ENCODE measurements at regions not wholly inside any gene's neighbourhood (a gene's known extent, or its start where the extent isn't known, plus 50 kb on each side); places are given as distances from the start of the nearest gene placed in this dataset.
"Not testable (repeated sequence)": the region's sequence is repeated elsewhere in the genome, so short reads cannot be mapped to it uniquely, and the experiment has no call there.

- WGBS (ENCODE audit: insufficient coverage): 93% methylated on average over 2 of the region's 2 CpGs
- H2AFZ ChIP-seq (ENCODE audit: insufficient read depth, low read depth, low read length, poor library complexity, severe bottlenecking): no peak overlapping the region
- no peak overlapping the region for H3K27ac ChIP-seq (ENCODE audit: low read length in 2 of 2)
- peaks cover 4% of the 10 kb centered on the region for H3K9me3 Mint-ChIP-seq (ENCODE audit: insufficient read depth)
- no peak for DNase-seq
- peaks cover 0 to 20% (median 6%) of the 10 kb centered on the region in 4 experiments for H3K27me3 ChIP-seq (replicated peaks in 1 of 4; ENCODE audit: control extremely low read depth in 1 of 4, control insufficient read depth in 3 of 4, insufficient read depth in 4 of 4, low read length in 3 of 4)
- H3K4me1 Mint-ChIP-seq: peaks cover 6% of the 10 kb centered on the region
- no peak overlapping the region for H3K4me3 ChIP-seq (ENCODE audit: control extremely low read depth in 1 of 5, extremely low read depth in 1 of 5, insufficient read depth in 1 of 5, low read depth in 2 of 5, low read length in 4 of 5)
- H3K4me2 ChIP-seq (replicated peaks; ENCODE audit: low read depth, low read length, poor library complexity, severe bottlenecking): no peak overlapping the region
- POLR2A ChIA-PET: no interaction called here
- no peaks in the 10 kb centered on the region for H3K4me1 ChIP-seq (ENCODE audit: control insufficient read depth in 2 of 2, insufficient read depth in 2 of 2, low read length in 2 of 2)
- H3K9me3 ChIP-seq (ENCODE audit: control extremely low read depth in 1 of 3, control insufficient read depth in 2 of 3, insufficient read depth in 1 of 3, low read length in 2 of 3): peaks cover 0 to 25% (median 3%) of the 10 kb centered on the region in 3 donors
- no peaks in the 10 kb centered on the region for H3K79me2 ChIP-seq (ENCODE audit: control insufficient read depth, insufficient read depth, low read length)
- H3K36me3 ChIP-seq (replicated peaks in 1 of 2; ENCODE audit: control extremely low read depth in 1 of 2, control insufficient read depth in 1 of 2, extremely low read depth in 1 of 2, insufficient read depth in 2 of 2, low read length in 1 of 2): no peaks in the 10 kb centered on the region
- no peak for TF ChIP-seq EZH2 (IDR thresholded peaks at IDR 0.05; ENCODE audit: borderline replicate concordance, insufficient read depth, low read depth, low read length, poor library complexity, severe bottlenecking)
- no peak for TF ChIP-seq CTCF (IDR thresholded peaks at IDR 0.05)
- H4K20me1 ChIP-seq (ENCODE audit: control insufficient read depth, insufficient read depth, low read length, poor library complexity, severe bottlenecking): no peaks in the 10 kb centered on the region
- ATAC-seq (ENCODE audit: low read depth): no peak
- H3K27ac Mint-ChIP-seq: no peak overlapping the region
- H3K27me3 Mint-ChIP-seq: peaks cover 13% of the 10 kb centered on the region
- H3K9ac ChIP-seq (ENCODE audit: low read length): no peak overlapping the region
- intact Hi-C loops (cut with micrococcal nuclease): no loop called here
- no peak overlapping the region for H3K4me3 Mint-ChIP-seq
- CTCF ChIA-PET: no interaction called here
These were observed 289.9 kb downstream of the ASMT start for GRCh38 chrX:1904663-1905218.

- H3K9me3 ChIP-seq (ENCODE audit: control extremely low read depth in 1 of 3, control insufficient read depth in 2 of 3, insufficient read depth in 1 of 3, low read length in 2 of 3): peaks cover 0 to 26% (median 3%) of the 10 kb centered on the region in 3 donors
- peaks cover 4% of the 10 kb centered on the region for H3K9me3 Mint-ChIP-seq (ENCODE audit: insufficient read depth)
- H3K4me1 ChIP-seq (ENCODE audit: control insufficient read depth in 2 of 2, insufficient read depth in 2 of 2, low read length in 2 of 2): no peaks in the 10 kb centered on the region
- H3K4me1 Mint-ChIP-seq: peaks cover 8% of the 10 kb centered on the region
- TF ChIP-seq CTCF (IDR thresholded peaks at IDR 0.05) (no peak), EZH2 (IDR thresholded peaks at IDR 0.05; ENCODE audit: borderline replicate concordance, insufficient read depth, low read depth, low read length, poor library complexity, severe bottlenecking) (no peak)
- no peak overlapping the region for H3K27ac ChIP-seq (ENCODE audit: low read length in 2 of 2)
- intact Hi-C loops (cut with micrococcal nuclease): no loop called here
- no peaks in the 10 kb centered on the region for H3K36me3 ChIP-seq (replicated peaks in 1 of 2; ENCODE audit: control extremely low read depth in 1 of 2, control insufficient read depth in 1 of 2, extremely low read depth in 1 of 2, insufficient read depth in 2 of 2, low read length in 1 of 2)
- peaks cover 0 to 20% (median 6%) of the 10 kb centered on the region in 4 experiments for H3K27me3 ChIP-seq (replicated peaks in 1 of 4; ENCODE audit: control extremely low read depth in 1 of 4, control insufficient read depth in 3 of 4, insufficient read depth in 4 of 4, low read length in 3 of 4)
- H3K27ac Mint-ChIP-seq: no peak overlapping the region
- H3K79me2 ChIP-seq (ENCODE audit: control insufficient read depth, insufficient read depth, low read length): no peaks in the 10 kb centered on the region
- no peak overlapping the region for H3K9ac ChIP-seq (ENCODE audit: low read length)
- ATAC-seq (ENCODE audit: low read depth) (no peak), DNase-seq (no peak)
- H3K27me3 Mint-ChIP-seq: peaks cover 13% of the 10 kb centered on the region
- no peak overlapping the region for H3K4me3 ChIP-seq (ENCODE audit: control extremely low read depth in 1 of 5, extremely low read depth in 1 of 5, insufficient read depth in 1 of 5, low read depth in 2 of 5, low read length in 4 of 5)
- no peak overlapping the region for H3K4me3 Mint-ChIP-seq
- no peak overlapping the region for H2AFZ ChIP-seq (ENCODE audit: insufficient read depth, low read depth, low read length, poor library complexity, severe bottlenecking)
- ChIA-PET POLR2A (no interaction called here), CTCF (no interaction called here)
- H3K4me2 ChIP-seq (replicated peaks; ENCODE audit: low read depth, low read length, poor library complexity, severe bottlenecking): no peak overlapping the region
- H4K20me1 ChIP-seq (ENCODE audit: control insufficient read depth, insufficient read depth, low read length, poor library complexity, severe bottlenecking): no peaks in the 10 kb centered on the region
These were observed 291.2 kb downstream of the ASMT start for GRCh38 chrX:1906028-1906427.

GRCh38 chrX:1908996-1909395 is 294.1 kb downstream of the ASMT start:
- H3K4me2 ChIP-seq (replicated peaks; ENCODE audit: low read depth, low read length, poor library complexity, severe bottlenecking); ATAC-seq (ENCODE audit: low read depth); H3K9ac ChIP-seq (ENCODE audit: low read length); H3K4me1 ChIP-seq (ENCODE audit: control insufficient read depth in 2 of 2, insufficient read depth in 2 of 2, low read length in 2 of 2); intact Hi-C loops (cut with micrococcal nuclease); H3K27ac Mint-ChIP-seq; H4K20me1 ChIP-seq (ENCODE audit: control insufficient read depth, insufficient read depth, low read length, poor library complexity, severe bottlenecking); H3K4me3 ChIP-seq (ENCODE audit: control extremely low read depth in 1 of 5, extremely low read depth in 1 of 5, insufficient read depth in 1 of 5, low read depth in 2 of 5, low read length in 4 of 5); H3K79me2 ChIP-seq (ENCODE audit: control insufficient read depth, insufficient read depth, low read length); H3K9me3 Mint-ChIP-seq (ENCODE audit: insufficient read depth); H2AFZ ChIP-seq (ENCODE audit: insufficient read depth, low read depth, low read length, poor library complexity, severe bottlenecking); CTCF ChIA-PET; H3K36me3 ChIP-seq (replicated peaks in 1 of 2; ENCODE audit: control extremely low read depth in 1 of 2, control insufficient read depth in 1 of 2, extremely low read depth in 1 of 2, insufficient read depth in 2 of 2, low read length in 1 of 2); POLR2A ChIA-PET; H3K4me1 Mint-ChIP-seq; H3K4me3 Mint-ChIP-seq; H3K27ac ChIP-seq (ENCODE audit: low read length in 2 of 2); DNase-seq: not testable (repeated sequence)
- H3K27me3 Mint-ChIP-seq: peaks cover 21% of the 10 kb centered on the region
- Histone ChIP-seq H3K9me3 (ENCODE audit: control extremely low read depth in 1 of 3, control insufficient read depth in 2 of 3, insufficient read depth in 1 of 3, low read length in 2 of 3) (peaks cover 0 to 26% (median 3%) of the 10 kb centered on the region in 3 donors), H3K27me3 (replicated peaks in 1 of 4; ENCODE audit: control extremely low read depth in 1 of 4, control insufficient read depth in 3 of 4, insufficient read depth in 4 of 4, low read length in 3 of 4) (peaks cover 0 to 18% (median 7%) of the 10 kb centered on the region in 4 experiments)
- WGBS (ENCODE audit: insufficient coverage): over 99% methylated on average over 11 of the region's 12 CpGs
